ENCODE measurements at regions not wholly inside any gene's neighbourhood (a gene's known extent, or its start where the extent isn't known, plus 50 kb on each side); places are given as distances from the start of the nearest gene placed in this dataset.
"Not testable (repeated sequence)": the region's sequence is repeated elsewhere in the genome, so short reads cannot be mapped to it uniquely, and the experiment has no call there.

- no peak for TF ChIP-seq CTCF (conservative IDR thresholded peaks at IDR 0.05; ENCODE audit: low read length)
- no peak for TF ChIP-seq EZH2phosphoT487 (IDR thresholded peaks at IDR 0.05; ENCODE audit: borderline replicate concordance, low read depth, low read length)
- H2AFZ ChIP-seq (ENCODE audit: low read length) = no peak overlapping the region
- no peaks in the 10 kb centered on the region for H3K79me2 ChIP-seq (ENCODE audit: insufficient read depth, low read depth, low read length)
- H4K20me1 ChIP-seq (ENCODE audit: insufficient read depth, low read length) = no peaks in the 10 kb centered on the region
- H3K9me2 ChIP-seq (ENCODE audit: insufficient read depth, low read length) = no peaks in the 10 kb centered on the region
- POLR2A ChIA-PET = no interaction called here
- BruUV-seq (replicated peaks) = no TSS peak
- no peaks in the 10 kb centered on the region for H3K9me3 ChIP-seq (ENCODE audit: low read length)
- CTCF ChIA-PET (ENCODE audit: unreplicated experiment) = no interaction called here
- H3K4me2 ChIP-seq (ENCODE audit: low read length) = no peak overlapping the region
- DNase-seq (ENCODE audit: low spot score) = no peak
- no peak overlapping the region for H3K27ac ChIP-seq (ENCODE audit: low read depth, low read length, poor library complexity, severe bottlenecking)
- H3K4me3 ChIP-seq (ENCODE audit: low read depth, low read length, poor library complexity, severe bottlenecking) = no peak overlapping the region
- intact Hi-C loops (cut with micrococcal nuclease; ENCODE audit: unreplicated experiment) = no loop called here
- no peaks in the 10 kb centered on the region for H3K36me3 ChIP-seq (ENCODE audit: insufficient read depth, low read length)
- no peaks in the 10 kb centered on the region for H3K4me1 ChIP-seq (ENCODE audit: insufficient read depth, low read length, poor library complexity, severe bottlenecking)
Measured at GRCh38 chr11:80702264-80702663, 1261.4 kb upstream of the TENM4 start.

- H3K4me1 ChIP-seq (ENCODE audit: insufficient read depth, low read length, poor library complexity, severe bottlenecking) = no peaks in the 10 kb centered on the region
- TF ChIP-seq CTCF (conservative IDR thresholded peaks at IDR 0.05; ENCODE audit: low read length) = no peak
- no peak for TF ChIP-seq EZH2phosphoT487 (IDR thresholded peaks at IDR 0.05; ENCODE audit: borderline replicate concordance, low read depth, low read length)
- ChIA-PET POLR2A (no interaction called here), CTCF (ENCODE audit: unreplicated experiment) (no interaction called here)
- no peaks in the 10 kb centered on the region for H4K20me1 ChIP-seq (ENCODE audit: insufficient read depth, low read length)
- no peaks in the 10 kb centered on the region for H3K9me3 ChIP-seq (ENCODE audit: low read length)
- H3K79me2 ChIP-seq (ENCODE audit: insufficient read depth, low read depth, low read length) = no peaks in the 10 kb centered on the region
- H3K9me2 ChIP-seq (ENCODE audit: insufficient read depth, low read length) = no peaks in the 10 kb centered on the region
- no TSS peak for BruUV-seq (replicated peaks)
- no peak for DNase-seq (ENCODE audit: low spot score)
- no peak overlapping the region for H3K27ac ChIP-seq (ENCODE audit: low read depth, low read length, poor library complexity, severe bottlenecking)
- H3K4me3 ChIP-seq (ENCODE audit: low read depth, low read length, poor library complexity, severe bottlenecking) = no peak overlapping the region
- H3K36me3 ChIP-seq (ENCODE audit: insufficient read depth, low read length) = no peaks in the 10 kb centered on the region
- H3K4me2 ChIP-seq (ENCODE audit: low read length) = no peak overlapping the region
- intact Hi-C loops (cut with micrococcal nuclease; ENCODE audit: unreplicated experiment) = no loop called here
- H2AFZ ChIP-seq (ENCODE audit: low read length) = no peak overlapping the region
Measured at GRCh38 chr11:80700386-80700785, 1259.6 kb upstream of the TENM4 start.

GRCh38 chr11:80699406-80700177 lies 1258.8 kb upstream of the TENM4 start:
- H3K27ac ChIP-seq (ENCODE audit: low read depth, low read length, poor library complexity, severe bottlenecking); H3K9me3 ChIP-seq (ENCODE audit: low read length); CTCF ChIA-PET (ENCODE audit: unreplicated experiment); H3K36me3 ChIP-seq (ENCODE audit: insufficient read depth, low read length); H2AFZ ChIP-seq (ENCODE audit: low read length); H3K4me2 ChIP-seq (ENCODE audit: low read length); POLR2A ChIA-PET; DNase-seq (ENCODE audit: low spot score); BruUV-seq (replicated peaks); H3K9me2 ChIP-seq (ENCODE audit: insufficient read depth, low read length); H3K4me1 ChIP-seq (ENCODE audit: insufficient read depth, low read length, poor library complexity, severe bottlenecking); H3K4me3 ChIP-seq (ENCODE audit: low read depth, low read length, poor library complexity, severe bottlenecking); intact Hi-C loops (cut with micrococcal nuclease; ENCODE audit: unreplicated experiment); H4K20me1 ChIP-seq (ENCODE audit: insufficient read depth, low read length); H3K79me2 ChIP-seq (ENCODE audit: insufficient read depth, low read depth, low read length): not testable (repeated sequence)
